ENCODE measurements at regions not wholly inside any gene's neighbourhood (a gene's known extent, or its start where the extent isn't known, plus 50 kb on each side); places are given as distances from the start of the nearest gene placed in this dataset.

DNA sequence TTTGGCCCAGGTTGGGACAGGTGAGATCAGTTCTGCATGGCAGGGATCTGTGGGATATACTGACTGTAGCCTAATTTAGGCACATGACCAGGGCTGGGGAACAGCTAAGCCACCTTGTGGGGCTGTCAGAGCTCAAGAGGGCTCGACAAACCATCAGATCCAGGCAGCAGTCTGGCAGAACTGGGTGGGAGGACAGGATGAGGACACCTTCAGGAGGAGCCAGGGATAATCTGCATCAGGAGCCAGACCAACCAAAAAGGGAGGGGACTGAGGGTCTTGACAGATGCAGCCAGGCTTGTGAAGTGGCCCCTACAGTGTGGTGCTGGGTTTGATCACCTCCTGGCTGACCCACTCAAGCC, 123.4 kb downstream of the MAFB start:
- TF ChIP-seq, protein P1, sequence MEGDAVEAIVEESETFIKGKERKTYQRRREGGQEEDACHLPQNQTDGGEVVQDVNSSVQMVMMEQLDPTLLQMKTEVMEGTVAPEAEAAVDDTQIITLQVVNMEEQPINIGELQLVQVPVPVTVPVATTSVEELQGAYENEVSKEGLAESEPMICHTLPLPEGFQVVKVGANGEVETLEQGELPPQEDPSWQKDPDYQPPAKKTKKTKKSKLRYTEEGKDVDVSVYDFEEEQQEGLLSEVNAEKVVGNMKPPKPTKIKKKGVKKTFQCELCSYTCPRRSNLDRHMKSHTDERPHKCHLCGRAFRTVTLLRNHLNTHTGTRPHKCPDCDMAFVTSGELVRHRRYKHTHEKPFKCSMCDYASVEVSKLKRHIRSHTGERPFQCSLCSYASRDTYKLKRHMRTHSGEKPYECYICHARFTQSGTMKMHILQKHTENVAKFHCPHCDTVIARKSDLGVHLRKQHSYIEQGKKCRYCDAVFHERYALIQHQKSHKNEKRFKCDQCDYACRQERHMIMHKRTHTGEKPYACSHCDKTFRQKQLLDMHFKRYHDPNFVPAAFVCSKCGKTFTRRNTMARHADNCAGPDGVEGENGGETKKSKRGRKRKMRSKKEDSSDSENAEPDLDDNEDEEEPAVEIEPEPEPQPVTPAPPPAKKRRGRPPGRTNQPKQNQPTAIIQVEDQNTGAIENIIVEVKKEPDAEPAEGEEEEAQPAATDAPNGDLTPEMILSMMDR (IDR thresholded peaks at IDR 0.05), result no peak
- Histone ChIP-seq H3K4me3 (no peak overlapping the region), H3K27ac (no peak overlapping the region)
- no peak for DNase-seq (ENCODE audit: low spot score)

DNA sequence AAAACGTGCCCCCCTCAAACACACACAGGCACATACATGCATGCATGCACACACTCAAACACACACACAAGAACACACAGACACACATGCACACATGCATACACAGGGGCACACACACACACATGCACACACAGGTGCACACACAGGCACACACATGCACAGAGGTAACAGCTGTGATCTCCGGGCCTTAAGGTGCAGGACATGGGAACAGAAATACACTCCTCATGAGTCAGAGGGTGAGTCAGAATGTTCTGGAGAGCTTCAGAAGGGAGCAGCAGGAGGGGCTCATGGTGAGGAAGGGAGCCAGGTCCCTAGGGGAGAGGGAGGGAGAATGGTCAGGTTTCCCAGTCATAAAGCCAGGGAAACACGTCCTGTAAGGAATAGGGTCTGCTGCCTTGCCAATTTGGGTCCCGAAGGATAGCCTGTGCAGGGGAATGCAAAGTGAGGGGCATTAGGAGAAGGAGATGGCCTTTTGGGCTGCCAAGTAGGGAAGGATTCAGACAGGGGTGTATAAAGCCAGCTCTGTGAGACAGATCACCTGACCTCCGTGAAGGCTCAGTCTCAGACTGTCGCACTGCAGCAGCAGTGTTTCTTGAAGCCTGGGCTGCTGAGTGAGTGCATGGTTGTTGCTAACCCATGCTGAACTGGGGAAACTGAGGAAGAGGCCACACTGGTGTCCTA, 123.9 kb downstream of the MAFB start:
- no peak for DNase-seq (ENCODE audit: low spot score)
- TF ChIP-seq, protein P1 (IDR thresholded peaks at IDR 0.05), result no peak
- Histone ChIP-seq H3K4me3 (no peak overlapping the region), H3K27ac (no peak overlapping the region)

DNA sequence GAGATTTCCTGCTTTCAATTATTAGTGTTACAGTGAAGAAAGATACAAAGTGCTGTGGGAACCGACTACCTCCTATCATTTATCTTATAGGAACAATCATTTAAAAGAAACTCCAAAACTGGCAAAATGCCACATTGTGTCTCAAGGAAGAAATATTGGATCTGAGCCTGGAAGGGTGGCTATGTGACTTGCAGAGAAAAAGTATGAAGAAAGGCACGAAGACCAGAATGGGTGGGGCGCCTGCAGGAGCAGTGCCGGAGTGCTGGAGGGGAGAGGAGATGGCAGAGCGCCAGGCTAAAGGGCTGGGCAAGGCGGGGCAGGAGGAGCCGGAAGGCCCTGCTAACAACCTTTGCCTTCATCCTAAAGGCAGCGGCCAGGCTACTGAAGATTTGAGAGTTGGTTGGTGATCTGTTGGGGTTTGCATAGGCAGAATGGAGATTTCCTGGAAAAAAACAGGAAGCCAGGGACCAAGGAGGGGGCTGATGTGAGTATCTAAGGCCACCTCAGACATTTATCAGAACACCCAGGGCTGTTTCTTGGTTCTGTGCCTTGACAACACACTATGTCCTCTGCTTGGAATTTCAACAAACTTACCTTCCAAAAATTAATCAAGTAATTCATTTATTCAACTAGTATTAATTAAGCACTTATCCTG, 125.6 kb downstream of the MAFB start:
- TF ChIP-seq, protein P1 (IDR thresholded peaks at IDR 0.05), result no peak
- DNase-seq (ENCODE audit: low spot score), result no peak
- H3K27ac ChIP-seq, result no peak overlapping the region
- H3K4me3 ChIP-seq, result no peak overlapping the region

DNA sequence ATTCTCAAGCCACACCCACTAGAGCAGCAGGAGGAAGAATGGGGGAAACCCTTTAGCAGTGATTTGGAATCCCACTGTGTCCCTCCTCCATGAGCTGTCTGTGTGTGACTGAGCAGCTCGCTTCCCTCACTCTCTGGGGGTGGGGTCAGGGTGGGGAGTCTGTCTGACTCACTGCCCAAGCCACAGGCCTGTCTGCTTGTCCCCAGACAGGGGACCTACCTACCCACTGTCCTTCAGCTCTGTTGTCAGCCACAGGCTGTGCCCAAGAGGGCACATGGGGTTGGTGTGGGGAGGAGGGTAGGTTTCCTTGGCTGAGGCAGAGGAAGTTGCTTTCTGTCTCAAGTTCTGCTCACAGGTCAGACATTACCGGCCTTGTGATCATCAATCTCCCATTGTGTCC, 127.0 kb downstream of the MAFB start:
- no peak overlapping the region for H3K4me3 ChIP-seq
- no peak overlapping the region for H3K27ac ChIP-seq
- TF ChIP-seq, protein P1 (IDR thresholded peaks at IDR 0.05), result no peak
- DNase-seq (ENCODE audit: low spot score), result no peak

DNA sequence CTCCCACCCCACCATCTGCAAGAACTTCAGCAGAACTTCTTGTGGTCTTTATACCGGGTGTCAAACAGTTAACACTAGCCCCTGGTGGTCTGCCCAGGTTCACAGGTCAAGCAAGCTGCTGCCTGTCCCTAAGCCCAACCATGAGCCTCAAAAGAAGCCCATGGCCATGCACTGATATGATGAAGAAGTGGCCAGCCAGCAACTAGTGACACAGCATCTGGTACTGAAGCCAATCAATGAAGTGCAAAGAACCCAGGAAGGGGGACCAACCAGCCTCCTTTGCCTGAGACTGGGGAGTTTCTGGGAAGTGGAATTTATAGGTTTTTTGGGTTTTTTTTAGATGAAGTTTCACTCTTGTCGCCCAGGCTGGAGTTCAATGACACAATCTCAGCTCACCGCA, 127.8 kb downstream of the MAFB start:
- TF ChIP-seq, protein P1 (IDR thresholded peaks at IDR 0.05), result no peak
- no peak overlapping the region for H3K27ac ChIP-seq
- no peak overlapping the region for H3K4me3 ChIP-seq
- no peak for DNase-seq (ENCODE audit: low spot score)

DNA sequence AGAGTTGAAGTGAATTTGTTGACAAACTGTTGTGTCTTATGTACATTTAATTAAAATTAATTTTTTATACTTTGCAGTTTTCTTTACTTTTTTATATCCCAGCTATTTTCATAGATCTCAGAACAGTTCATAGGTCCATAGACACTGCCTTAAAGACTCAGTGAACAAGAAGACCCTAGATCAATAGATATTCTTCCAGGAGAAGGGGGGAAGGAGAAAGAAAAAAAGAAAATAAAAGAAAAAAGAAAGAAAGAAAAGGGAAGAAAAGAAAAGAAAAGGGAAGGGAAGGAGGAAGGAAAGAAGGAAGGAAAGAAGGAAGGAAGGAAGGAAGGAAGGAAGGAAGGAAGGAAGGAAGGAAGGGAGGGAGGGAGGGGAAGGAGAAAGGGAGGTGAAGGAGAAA, 130.8 kb downstream of the MAFB start:
- Histone ChIP-seq H3K27ac (no peak overlapping the region), H3K4me3 (no peak overlapping the region)
- DNase-seq (ENCODE audit: low spot score), result no peak
- TF ChIP-seq, protein P1 (IDR thresholded peaks at IDR 0.05), result no peak

DNA sequence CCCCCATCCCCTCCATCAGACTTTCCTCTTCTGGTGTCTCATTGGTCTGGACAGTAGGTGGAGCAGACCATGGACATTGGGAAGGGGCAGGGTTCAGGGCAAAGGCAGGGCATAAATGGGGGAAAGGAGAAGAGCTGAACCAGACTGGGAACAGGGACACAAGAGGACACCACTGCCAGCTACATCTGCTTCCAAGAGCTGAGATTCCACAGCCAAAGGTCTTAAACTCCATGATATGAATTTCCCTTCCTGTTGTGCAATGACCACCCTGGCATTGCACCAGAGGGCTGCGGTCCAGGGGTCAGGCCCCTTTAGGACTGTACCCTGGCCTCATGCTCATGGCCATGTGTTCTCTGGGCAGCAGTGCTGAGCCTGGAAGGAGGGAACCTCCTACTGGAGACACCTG, 137.9 kb downstream of the MAFB start:
- DNase-seq (ENCODE audit: low spot score), result no peak
- Histone ChIP-seq H3K27ac (no peak overlapping the region), H3K4me3 (no peak overlapping the region)

More for the DNA sequence above, 137.9 kb downstream of the MAFB start:
- TF ChIP-seq, protein P1 (IDR thresholded peaks at IDR 0.05), result no peak

All from coronary artery (tissue), 2 donors.